ENCODE measurements at regions not wholly inside any gene's neighbourhood (a gene's known extent, or its start where the extent isn't known, plus 50 kb on each side); places are given as distances from the start of the nearest gene placed in this dataset.

DNA sequence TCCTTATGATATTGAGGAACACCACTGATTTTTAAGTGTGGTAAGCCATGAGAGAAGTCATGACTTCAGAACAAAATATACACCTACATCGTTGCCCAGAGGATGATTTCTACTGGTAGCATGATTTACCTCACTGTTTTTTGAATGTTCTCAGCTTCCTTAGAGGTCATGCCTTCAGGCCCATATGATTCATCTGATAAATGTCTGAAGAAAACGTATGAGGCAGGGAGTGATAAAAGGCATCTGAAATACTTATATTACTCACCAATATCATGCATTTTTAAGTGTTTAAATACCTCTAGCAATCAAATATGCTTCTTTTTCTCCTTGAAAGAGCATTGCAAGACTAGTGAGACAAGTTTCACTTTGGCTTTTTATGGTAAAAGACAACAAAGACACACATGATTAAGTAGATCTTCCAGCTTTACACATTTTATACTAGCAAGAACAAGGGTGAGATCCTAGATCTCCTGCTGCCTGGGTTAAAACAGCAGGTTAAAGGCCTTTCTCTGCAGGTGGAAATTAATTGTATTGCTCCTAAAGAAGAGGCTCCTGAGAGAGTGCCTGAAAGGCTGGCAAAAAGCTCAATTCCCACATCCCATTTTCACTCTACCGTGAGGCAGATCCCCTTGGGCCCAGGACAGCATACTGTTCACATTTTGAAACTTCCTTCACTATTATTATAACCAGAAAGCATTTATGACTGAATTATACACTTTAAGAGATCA lies 432.4 kb downstream of the SLITRK1 start:
- TF ChIP-seq, protein P1, sequence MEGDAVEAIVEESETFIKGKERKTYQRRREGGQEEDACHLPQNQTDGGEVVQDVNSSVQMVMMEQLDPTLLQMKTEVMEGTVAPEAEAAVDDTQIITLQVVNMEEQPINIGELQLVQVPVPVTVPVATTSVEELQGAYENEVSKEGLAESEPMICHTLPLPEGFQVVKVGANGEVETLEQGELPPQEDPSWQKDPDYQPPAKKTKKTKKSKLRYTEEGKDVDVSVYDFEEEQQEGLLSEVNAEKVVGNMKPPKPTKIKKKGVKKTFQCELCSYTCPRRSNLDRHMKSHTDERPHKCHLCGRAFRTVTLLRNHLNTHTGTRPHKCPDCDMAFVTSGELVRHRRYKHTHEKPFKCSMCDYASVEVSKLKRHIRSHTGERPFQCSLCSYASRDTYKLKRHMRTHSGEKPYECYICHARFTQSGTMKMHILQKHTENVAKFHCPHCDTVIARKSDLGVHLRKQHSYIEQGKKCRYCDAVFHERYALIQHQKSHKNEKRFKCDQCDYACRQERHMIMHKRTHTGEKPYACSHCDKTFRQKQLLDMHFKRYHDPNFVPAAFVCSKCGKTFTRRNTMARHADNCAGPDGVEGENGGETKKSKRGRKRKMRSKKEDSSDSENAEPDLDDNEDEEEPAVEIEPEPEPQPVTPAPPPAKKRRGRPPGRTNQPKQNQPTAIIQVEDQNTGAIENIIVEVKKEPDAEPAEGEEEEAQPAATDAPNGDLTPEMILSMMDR (IDR thresholded peaks at IDR 0.05) = no peak
- TF ChIP-seq POLR2A (IDR thresholded peaks at IDR 0.05) (no peak), POLR2AphosphoS5 (IDR thresholded peaks at IDR 0.05) (no peak), EP300 (IDR thresholded peaks at IDR 0.05) (no peak)

Data from upper lobe of left lung (tissue), 4 donors.